ENCODE measurements at regions not wholly inside any gene's neighbourhood (a gene's known extent, or its start where the extent isn't known, plus 50 kb on each side); places are given as distances from the start of the nearest gene placed in this dataset.

DNA sequence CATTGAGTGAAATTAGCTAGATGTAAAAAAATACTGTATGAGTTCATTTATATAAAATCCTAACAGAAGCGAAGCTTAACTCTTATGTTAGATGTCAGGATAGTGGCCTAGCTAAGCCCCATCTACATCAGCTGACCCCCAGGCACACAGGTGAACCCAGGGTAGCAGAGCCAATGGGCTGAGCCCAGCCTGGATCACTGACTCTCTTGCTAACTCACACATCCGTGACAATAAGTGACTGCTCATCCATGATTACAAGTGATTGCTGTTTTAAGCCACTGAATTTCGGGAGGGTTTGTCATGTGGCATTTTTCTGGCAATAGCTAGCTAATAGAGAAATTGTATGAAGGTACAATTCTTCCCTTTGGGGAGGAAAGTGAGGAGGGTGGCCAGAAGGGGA, 55.2 kb upstream of the COG2 start:
- Histone ChIP-seq H3K4me2 (ENCODE audit: low read depth, low read length, poor library complexity, severe bottlenecking) (no peak overlapping the region), H3K79me2 (ENCODE audit: insufficient read depth, low read length) (no peaks in the 10 kb centered on the region), H3F3A (ENCODE audit: low read depth) (no peaks in the 10 kb centered on the region), H3K9ac (ENCODE audit: low read depth, low read length, poor library complexity, severe bottlenecking) (no peak overlapping the region), H4K20me1 (ENCODE audit: insufficient read depth, low read length, poor library complexity, severe bottlenecking) (no peaks in the 10 kb centered on the region), H3K9me3 (ENCODE audit: insufficient read depth, low read depth, low read length) (no peaks in the 10 kb centered on the region), H3K4me1 (ENCODE audit: insufficient read depth, low read length, poor library complexity, severe bottlenecking) (no peaks in the 10 kb centered on the region), H3K36me3 (ENCODE audit: insufficient read depth, low read length) (no peaks in the 10 kb centered on the region), H3K27me3 (ENCODE audit: insufficient read depth, low read length, poor library complexity, severe bottlenecking) (no peaks in the 10 kb centered on the region), H3K4me3 (ENCODE audit: low read length, poor library complexity, severe bottlenecking) (no peak overlapping the region), H3K9me2 (replicated peaks; ENCODE audit: low read depth, low read length) (no peaks in the 10 kb centered on the region), H2AFZ (ENCODE audit: low read length) (no peak overlapping the region)
- TF ChIP-seq CTCF (conservative IDR thresholded peaks at IDR 0.05; ENCODE audit: low read length) (no peak), EZH2phosphoT487 (IDR thresholded peaks at IDR 0.05; ENCODE audit: borderline replicate concordance) (no peak)

DNA sequence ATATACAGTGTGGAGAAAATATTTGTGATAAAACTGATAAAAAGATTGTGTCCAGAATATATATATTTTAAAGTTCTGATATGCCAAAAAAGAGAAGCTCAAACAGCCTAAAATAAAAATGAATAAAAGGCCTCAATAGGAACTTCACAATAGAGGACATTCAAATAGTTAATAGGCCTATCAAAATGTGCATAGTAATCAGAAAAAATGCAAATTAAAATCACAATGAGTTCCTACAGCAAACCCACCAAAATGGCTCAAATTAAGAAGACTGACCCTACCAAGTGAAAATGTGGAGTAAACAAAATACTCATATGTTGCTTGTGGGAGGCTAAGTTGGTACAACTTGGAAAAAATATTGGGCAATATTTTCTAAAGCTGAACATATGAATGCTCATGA, 57.6 kb upstream of the COG2 start:
- Histone ChIP-seq H3K79me2 (ENCODE audit: insufficient read depth, low read length) (no peaks in the 10 kb centered on the region), H3K36me3 (ENCODE audit: insufficient read depth, low read length) (no peaks in the 10 kb centered on the region), H3K27me3 (ENCODE audit: insufficient read depth, low read length, poor library complexity, severe bottlenecking) (no peaks in the 10 kb centered on the region), H3F3A (ENCODE audit: low read depth) (no peaks in the 10 kb centered on the region), H2AFZ (ENCODE audit: low read length) (no peak overlapping the region), H3K9ac (ENCODE audit: low read depth, low read length, poor library complexity, severe bottlenecking) (no peak overlapping the region), H3K9me2 (replicated peaks; ENCODE audit: low read depth, low read length) (no peaks in the 10 kb centered on the region), H3K4me2 (ENCODE audit: low read depth, low read length, poor library complexity, severe bottlenecking) (no peak overlapping the region), H4K20me1 (ENCODE audit: insufficient read depth, low read length, poor library complexity, severe bottlenecking) (no peaks in the 10 kb centered on the region), H3K9me3 (ENCODE audit: insufficient read depth, low read depth, low read length) (no peaks in the 10 kb centered on the region), H3K4me1 (ENCODE audit: insufficient read depth, low read length, poor library complexity, severe bottlenecking) (no peaks in the 10 kb centered on the region), H3K4me3 (ENCODE audit: low read length, poor library complexity, severe bottlenecking) (no peak overlapping the region)
- TF ChIP-seq CTCF (conservative IDR thresholded peaks at IDR 0.05; ENCODE audit: low read length) (no peak), EZH2phosphoT487 (IDR thresholded peaks at IDR 0.05; ENCODE audit: borderline replicate concordance) (no peak)

DNA sequence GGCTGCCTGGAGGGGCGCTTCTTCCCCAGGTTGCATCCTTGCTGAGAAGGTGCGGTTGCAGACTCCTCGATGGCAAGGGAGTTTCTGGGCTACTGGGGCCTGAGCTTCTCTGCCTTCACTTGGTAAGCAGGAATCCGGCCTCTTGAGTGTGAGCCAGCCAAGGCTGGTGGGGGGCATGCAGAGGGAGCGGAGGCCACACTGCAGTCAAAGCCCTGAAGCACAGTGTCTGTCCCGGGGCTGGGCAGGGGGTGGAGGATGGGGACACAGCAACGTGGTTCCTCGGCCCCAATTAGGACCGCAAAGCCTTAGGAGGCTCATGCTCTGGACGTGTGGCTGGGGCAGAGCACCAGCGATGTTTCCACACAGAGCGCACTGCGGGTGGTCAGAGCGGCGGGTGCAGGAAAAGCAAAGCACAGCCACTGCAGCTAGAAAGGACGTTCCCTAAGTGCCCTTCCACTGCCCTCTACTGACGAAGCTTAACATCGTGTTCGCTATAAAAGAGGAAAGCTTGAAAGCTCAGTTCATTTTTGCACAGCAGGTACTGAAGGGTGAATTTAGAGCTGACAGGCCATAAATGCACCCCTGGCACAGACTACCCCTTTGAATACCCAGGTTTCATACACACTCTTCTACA, 60.7 kb upstream of the COG2 start:
- H3K4me2 ChIP-seq (ENCODE audit: low read depth, low read length, poor library complexity, severe bottlenecking) = no peak overlapping the region
- TF ChIP-seq CTCF (conservative IDR thresholded peaks at IDR 0.05; ENCODE audit: low read length) (peak; percentile 41), EZH2phosphoT487 (IDR thresholded peaks at IDR 0.05; ENCODE audit: borderline replicate concordance) (no peak)

More for the DNA sequence above, 60.7 kb upstream of the COG2 start:
- Histone ChIP-seq H3K9me2 (replicated peaks; ENCODE audit: low read depth, low read length) (no peaks in the 10 kb centered on the region), H4K20me1 (ENCODE audit: insufficient read depth, low read length, poor library complexity, severe bottlenecking) (no peaks in the 10 kb centered on the region), H3K27me3 (ENCODE audit: insufficient read depth, low read length, poor library complexity, severe bottlenecking) (no peaks in the 10 kb centered on the region), H3K4me3 (ENCODE audit: low read length, poor library complexity, severe bottlenecking) (no peak overlapping the region), H3K9me3 (ENCODE audit: insufficient read depth, low read depth, low read length) (no peaks in the 10 kb centered on the region), H3K9ac (ENCODE audit: low read depth, low read length, poor library complexity, severe bottlenecking) (no peak overlapping the region), H3K4me1 (ENCODE audit: insufficient read depth, low read length, poor library complexity, severe bottlenecking) (no peaks in the 10 kb centered on the region), H2AFZ (ENCODE audit: low read length) (no peak overlapping the region), H3F3A (ENCODE audit: low read depth) (no peaks in the 10 kb centered on the region), H3K79me2 (ENCODE audit: insufficient read depth, low read length) (no peaks in the 10 kb centered on the region), H3K36me3 (ENCODE audit: insufficient read depth, low read length) (no peaks in the 10 kb centered on the region)

All from Loucy (cell line).